ENCODE measurements at regions not wholly inside any gene's neighbourhood (a gene's known extent, or its start where the extent isn't known, plus 50 kb on each side); places are given as distances from the start of the nearest gene placed in this dataset.

- H3K4me3 Mint-ChIP-seq (ENCODE audit: low read depth) = no peak overlapping the region
- no peak overlapping the region for H3K27ac Mint-ChIP-seq
- H3K36me3 Mint-ChIP-seq (ENCODE audit: insufficient read depth) = no peaks in the 10 kb centered on the region
- no peak for TF ChIP-seq CTCF (IDR thresholded peaks at IDR 0.05; ENCODE audit: unreplicated experiment)
- no peak for DNase-seq (ENCODE audit: low spot score, unreplicated experiment)
- H3K27me3 Mint-ChIP-seq = no peaks in the 10 kb centered on the region
- peaks cover 9% of the 10 kb centered on the region for H3K4me1 Mint-ChIP-seq (ENCODE audit: low read depth)
- H3K9me3 Mint-ChIP-seq (ENCODE audit: low read depth) = no peaks in the 10 kb centered on the region
These were observed 672.9 kb upstream of the ACVR2A start for GRCh38 chr2:147171941-147172340.

- Mint-ChIP-seq H3K4me1 (ENCODE audit: low read depth) (peaks cover 9% of the 10 kb centered on the region), H3K27ac (no peak overlapping the region), H3K36me3 (ENCODE audit: insufficient read depth) (no peaks in the 10 kb centered on the region), H3K27me3 (no peaks in the 10 kb centered on the region), H3K4me3 (ENCODE audit: low read depth) (no peak overlapping the region), H3K9me3 (ENCODE audit: low read depth) (no peaks in the 10 kb centered on the region)
- no peak for DNase-seq (ENCODE audit: low spot score, unreplicated experiment)
- no peak for TF ChIP-seq CTCF (IDR thresholded peaks at IDR 0.05; ENCODE audit: unreplicated experiment)
These were observed 673.9 kb upstream of the ACVR2A start for GRCh38 chr2:147170932-147171331.

- Mint-ChIP-seq H3K36me3 (ENCODE audit: insufficient read depth) (no peaks in the 10 kb centered on the region), H3K4me1 (ENCODE audit: low read depth) (peaks cover 2% of the 10 kb centered on the region), H3K27ac (no peak overlapping the region), H3K27me3 (no peaks in the 10 kb centered on the region), H3K4me3 (ENCODE audit: low read depth) (no peak overlapping the region), H3K9me3 (ENCODE audit: low read depth) (no peaks in the 10 kb centered on the region)
- TF ChIP-seq CTCF (IDR thresholded peaks at IDR 0.05; ENCODE audit: unreplicated experiment) = no peak
- no peak for DNase-seq (ENCODE audit: low spot score, unreplicated experiment)
These were observed 679.0 kb upstream of the ACVR2A start for GRCh38 chr2:147165697-147166382.

GRCh38 chr2:147164563-147164962, 680.3 kb upstream of the ACVR2A start:
- H3K9me3 Mint-ChIP-seq (ENCODE audit: low read depth) = no peaks in the 10 kb centered on the region
- no peak for TF ChIP-seq CTCF (IDR thresholded peaks at IDR 0.05; ENCODE audit: unreplicated experiment)
- no peaks in the 10 kb centered on the region for H3K36me3 Mint-ChIP-seq (ENCODE audit: insufficient read depth)
- no peak overlapping the region for H3K27ac Mint-ChIP-seq
- peaks cover 2% of the 10 kb centered on the region for H3K4me1 Mint-ChIP-seq (ENCODE audit: low read depth)
- H3K27me3 Mint-ChIP-seq = no peaks in the 10 kb centered on the region
- DNase-seq (ENCODE audit: low spot score, unreplicated experiment) = no peak
- no peak overlapping the region for H3K4me3 Mint-ChIP-seq (ENCODE audit: low read depth)

GRCh38 chr2:147161746-147162145, 683.1 kb upstream of the ACVR2A start:
- peaks cover 2% of the 10 kb centered on the region for H3K4me1 Mint-ChIP-seq (ENCODE audit: low read depth)
- no peaks in the 10 kb centered on the region for H3K9me3 Mint-ChIP-seq (ENCODE audit: low read depth)
- DNase-seq (ENCODE audit: low spot score, unreplicated experiment) = no peak
- no peak for TF ChIP-seq CTCF (IDR thresholded peaks at IDR 0.05; ENCODE audit: unreplicated experiment)
- H3K27ac Mint-ChIP-seq = no peak overlapping the region
- peaks cover 4% of the 10 kb centered on the region for H3K27me3 Mint-ChIP-seq
- H3K36me3 Mint-ChIP-seq (ENCODE audit: insufficient read depth) = no peaks in the 10 kb centered on the region
- no peak overlapping the region for H3K4me3 Mint-ChIP-seq (ENCODE audit: low read depth)

Measured in progenitor cell of endocrine pancreas (in vitro differentiated cells).